ENCODE measurements at regions not wholly inside any gene's neighbourhood (a gene's known extent, or its start where the extent isn't known, plus 50 kb on each side); places are given as distances from the start of the nearest gene placed in this dataset.

GRCh38 chr5:2047341-2047927, 164.7 kb upstream of the IRX4 start:
- DNase-seq, result no peak
- TF ChIP-seq CTCF (IDR thresholded peaks at IDR 0.05), result no peak
- Histone ChIP-seq H3K9me3 (no peaks in the 10 kb centered on the region), H3K27me3 (no peaks in the 10 kb centered on the region), H3K4me3 (no peak overlapping the region), H3K27ac (no peak overlapping the region), H3K4me1 (no peaks in the 10 kb centered on the region), H3K36me3 (no peaks in the 10 kb centered on the region)
- intact Hi-C loops (cut with DNase I; ENCODE audit: low total_unique reads), result no loop called here

GRCh38 chr5:2044041-2044440, 161.3 kb upstream of the IRX4 start:
- no peaks in the 10 kb centered on the region for H3K36me3 ChIP-seq
- H3K27ac ChIP-seq, result no peak overlapping the region
- H3K4me3 ChIP-seq, result no peak overlapping the region
- peaks cover 0 to 2% (median 0%) of the 10 kb centered on the region in 4 donors for H3K4me1 ChIP-seq
- no peaks in the 10 kb centered on the region for H3K9me3 ChIP-seq
- TF ChIP-seq CTCF (IDR thresholded peaks at IDR 0.05), result no peak
- intact Hi-C loops (cut with DNase I; ENCODE audit: low total_unique reads), result no loop called here
- no peak for DNase-seq
- H3K27me3 ChIP-seq, result peaks cover 0 to 8% of the 10 kb centered on the region in 2 donors

- intact Hi-C loops (cut with DNase I; ENCODE audit: low total_unique reads), result no loop called here
- Histone ChIP-seq H3K36me3 (no peaks in the 10 kb centered on the region), H3K9me3 (no peaks in the 10 kb centered on the region), H3K27ac (no peak overlapping the region), H3K4me1 (peaks cover 0 to 11% (median 6%) of the 10 kb centered on the region in 4 donors), H3K27me3 (peaks cover 0 to 16% of the 10 kb centered on the region in 2 donors), H3K4me3 (no peak overlapping the region)
- DNase-seq, result no peak
- TF ChIP-seq CTCF (IDR thresholded peaks at IDR 0.05), result no peak
These were observed 156.4 kb upstream of the IRX4 start for GRCh38 chr5:2039180-2039531.

- peaks cover 0 to 16% of the 10 kb centered on the region in 2 donors for H3K27me3 ChIP-seq
- H3K4me1 ChIP-seq, result peaks cover 0 to 11% (median 6%) of the 10 kb centered on the region in 4 donors
- no peaks in the 10 kb centered on the region for H3K36me3 ChIP-seq
- DNase-seq, result peak in 1 of 2 donors; percentile 34
- peak overlapping the region; percentile 36 to 47 for H3K4me3 ChIP-seq
- no peak overlapping the region for H3K27ac ChIP-seq
- TF ChIP-seq CTCF (IDR thresholded peaks at IDR 0.05), result peak; percentile 44 to 51
- no peaks in the 10 kb centered on the region for H3K9me3 ChIP-seq
- intact Hi-C loops (cut with DNase I; ENCODE audit: low total_unique reads), result no loop called here
These were observed 155.8 kb upstream of the IRX4 start for GRCh38 chr5:2038321-2039179.

GRCh38 chr5:2036885-2037284, 154.2 kb upstream of the IRX4 start:
- Histone ChIP-seq H3K4me3 (no peak overlapping the region), H3K9me3 (no peaks in the 10 kb centered on the region), H3K36me3 (no peaks in the 10 kb centered on the region), H3K4me1 (peaks cover 0 to 11% (median 6%) of the 10 kb centered on the region in 4 donors), H3K27me3 (peaks cover 0 to 16% of the 10 kb centered on the region in 2 donors), H3K27ac (no peak overlapping the region)
- DNase-seq, result no peak
- no peak for TF ChIP-seq CTCF (IDR thresholded peaks at IDR 0.05)
- intact Hi-C loops (cut with DNase I; ENCODE audit: low total_unique reads), result no loop called here

All from tibial artery (tissue), 4 donors.